KBM-7 (cell line): ENCODE measurements at regions not wholly inside any gene's neighbourhood (a gene's known extent, or its start where the extent isn't known, plus 50 kb on each side); places are given as distances from the start of the nearest gene placed in this dataset.

Source experiments
- DNase-seq: peaks from one replicate; pipeline ENCODE4 v3.0.0-alpha.2; 2015
- in situ Hi-C: fragments of 300-500 bp; cut with MboI; formaldehyde crosslinking; loops from 2 replicates; pipeline ENCODE4 v1.14.3; 2020; ENCODE audit warnings: low sequenced_read_pairs, low pct_unique_long_range_greater_than_20kb, mixed read lengths

DNA sequence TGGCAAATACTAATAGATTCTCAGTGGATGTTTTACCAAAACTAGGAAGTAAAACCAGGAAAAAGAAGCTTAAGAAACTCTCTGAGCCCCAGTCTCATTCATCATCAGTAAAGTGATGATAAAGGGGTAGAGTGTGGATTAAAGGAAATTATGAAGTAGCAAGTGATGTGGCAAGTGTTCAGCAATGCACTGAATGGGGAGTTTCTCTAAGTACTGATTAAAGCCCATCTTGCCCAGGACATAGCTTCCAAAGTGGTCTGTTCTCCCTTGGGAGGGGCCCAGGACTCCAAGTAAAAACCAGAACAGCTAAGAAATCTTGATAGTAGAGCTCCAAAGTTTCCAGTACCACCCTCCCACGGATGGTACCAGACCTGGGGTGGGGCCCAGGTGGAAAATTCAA lies 137.3 kb downstream of the WNT5A start:
- DNase-seq, result no peak
- in situ Hi-C loops, result no loop called here

DNA sequence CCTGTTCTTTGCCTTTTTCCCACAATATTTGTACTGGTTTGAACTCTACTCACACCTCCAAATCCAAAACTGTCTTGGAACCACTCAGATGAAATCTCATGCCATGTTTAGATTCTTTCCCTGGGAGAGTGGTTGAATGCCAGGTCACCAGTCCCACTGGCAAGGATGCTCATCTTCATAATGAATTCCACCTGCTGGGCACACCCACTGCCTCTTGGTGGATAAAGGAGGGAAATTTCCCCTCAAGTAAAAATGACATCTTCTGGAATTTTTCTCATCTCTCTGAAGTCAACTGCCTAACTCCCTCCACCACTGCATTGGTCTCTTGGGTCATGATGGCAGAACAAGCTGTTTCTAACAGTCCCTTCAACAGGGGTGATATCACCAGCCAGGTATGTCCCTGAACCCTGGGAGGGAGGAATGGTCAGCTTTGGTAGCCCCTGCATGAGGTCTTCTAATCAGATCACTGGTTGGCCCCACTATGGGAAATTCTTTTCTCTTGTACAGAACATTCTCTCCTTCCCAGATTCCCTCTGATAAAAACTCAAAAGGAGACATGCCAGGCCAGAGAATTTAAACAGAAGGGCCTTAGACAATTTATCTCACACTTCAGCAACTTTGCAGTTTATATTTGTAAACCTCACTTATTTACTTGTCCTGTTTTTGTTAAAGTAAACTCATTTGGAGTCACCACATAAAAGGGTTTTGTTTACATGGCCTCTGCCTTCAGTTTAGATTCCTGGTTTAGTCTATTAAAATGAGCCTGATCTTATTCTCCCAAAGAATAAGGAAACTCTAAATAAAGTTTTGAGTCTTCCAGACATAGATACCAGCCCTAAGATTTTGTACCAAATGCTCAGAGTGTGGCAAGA lies 143.4 kb downstream of the WNT5A start:
- no peak for DNase-seq
- in situ Hi-C loops, result no loop called here

DNA sequence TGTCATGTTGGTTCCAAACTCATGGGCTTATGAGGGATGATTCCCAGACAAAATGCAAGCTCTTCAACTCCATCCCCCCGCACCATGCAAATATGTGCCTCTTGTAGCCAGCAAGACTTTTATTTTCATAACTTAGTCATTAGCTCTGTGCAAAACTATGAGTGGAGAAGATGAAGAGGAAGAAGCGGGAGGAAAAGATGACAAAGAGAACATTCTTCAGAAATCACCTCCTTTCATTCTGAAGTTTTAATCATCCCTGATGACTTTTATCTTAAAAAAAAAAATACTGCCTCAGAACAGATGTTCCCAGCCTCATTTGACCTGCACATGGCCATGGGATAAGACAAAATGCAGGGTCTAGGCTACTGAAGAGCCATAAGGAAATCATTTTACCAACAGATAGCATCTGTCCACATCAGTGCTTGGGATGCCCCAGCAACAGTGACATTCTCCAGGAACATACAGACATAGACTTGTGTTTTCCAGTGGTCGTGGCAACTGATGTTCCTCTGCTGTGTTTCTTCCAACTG lies 145.5 kb downstream of the WNT5A start:
- DNase-seq, result no peak

DNA sequence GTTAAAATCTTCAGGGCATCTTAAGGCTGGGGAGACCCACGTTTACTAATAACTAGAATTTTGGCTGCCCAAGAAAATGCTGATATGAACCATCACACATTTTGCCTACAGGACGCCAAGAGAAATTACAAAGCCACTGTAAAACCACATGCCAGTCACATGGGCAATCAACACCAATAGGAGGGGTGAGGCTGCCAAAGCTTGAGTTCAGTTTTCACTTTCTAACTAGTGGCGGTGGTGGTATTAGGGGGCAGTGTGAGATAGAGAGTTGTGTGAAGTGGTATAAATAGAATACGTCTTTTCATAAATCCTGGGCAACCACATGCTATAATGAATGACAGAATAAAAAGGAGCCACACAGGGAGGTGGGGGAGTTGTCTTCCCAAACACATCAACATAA lies 147.3 kb downstream of the WNT5A start:
- no peak for DNase-seq
- in situ Hi-C loops, result no loop called here

More for the DNA sequence above, 145.5 kb downstream of the WNT5A start:
- in situ Hi-C loops, result no loop called here

DNA sequence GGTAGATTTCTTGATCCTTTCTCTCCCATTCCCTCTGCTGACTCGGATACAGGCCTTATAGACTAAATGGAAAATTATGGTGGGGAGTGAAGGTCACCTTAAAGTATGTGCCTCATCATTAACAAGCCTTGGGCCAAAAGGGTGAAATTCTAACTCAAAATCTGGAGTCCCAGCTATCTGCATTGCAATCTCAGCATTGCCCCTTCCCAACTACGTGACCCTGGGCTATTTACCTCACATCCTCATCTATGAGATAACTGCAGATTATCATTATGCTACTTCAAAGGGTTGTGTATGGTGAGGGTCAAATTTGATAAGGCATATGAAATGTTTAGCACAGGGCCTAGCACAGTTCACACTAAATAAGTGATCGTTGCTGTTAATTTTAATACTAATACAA lies 147.7 kb downstream of the WNT5A start:
- DNase-seq, result no peak
- in situ Hi-C loops, result no loop called here

DNA sequence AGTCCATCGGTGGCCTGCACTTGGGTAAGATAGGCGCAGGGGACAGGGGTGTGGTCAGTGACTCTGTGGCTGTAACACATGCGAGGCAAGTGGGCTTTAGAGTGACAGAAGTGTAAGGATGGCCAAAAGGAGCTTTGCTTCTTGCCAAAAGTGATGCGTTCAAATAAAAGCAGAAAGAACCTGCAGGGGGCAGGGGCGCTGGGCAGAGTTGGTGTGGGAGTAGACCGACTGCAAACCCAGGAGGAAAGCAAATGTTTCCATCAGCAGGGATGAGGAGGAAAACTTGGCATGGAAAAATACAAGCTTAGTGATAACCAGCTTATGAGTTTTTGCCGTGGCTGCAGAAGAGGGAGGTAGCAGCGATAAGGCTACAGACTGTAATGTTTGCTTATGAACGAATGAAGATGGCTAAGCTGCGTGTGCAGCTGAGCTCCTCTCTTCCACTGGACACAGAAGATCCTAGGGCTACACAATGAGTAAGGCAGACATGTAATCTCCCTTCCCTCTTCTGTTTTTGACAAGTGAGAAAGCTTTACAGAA lies 149.4 kb downstream of the WNT5A start:
- no peak for DNase-seq
- in situ Hi-C loops, result no loop called here

- DNase-seq, result no peak
- in situ Hi-C loops, result no loop called here
Measured at GRCh38 chr3:55333923-55334322, 153.2 kb downstream of the WNT5A start.

DNA sequence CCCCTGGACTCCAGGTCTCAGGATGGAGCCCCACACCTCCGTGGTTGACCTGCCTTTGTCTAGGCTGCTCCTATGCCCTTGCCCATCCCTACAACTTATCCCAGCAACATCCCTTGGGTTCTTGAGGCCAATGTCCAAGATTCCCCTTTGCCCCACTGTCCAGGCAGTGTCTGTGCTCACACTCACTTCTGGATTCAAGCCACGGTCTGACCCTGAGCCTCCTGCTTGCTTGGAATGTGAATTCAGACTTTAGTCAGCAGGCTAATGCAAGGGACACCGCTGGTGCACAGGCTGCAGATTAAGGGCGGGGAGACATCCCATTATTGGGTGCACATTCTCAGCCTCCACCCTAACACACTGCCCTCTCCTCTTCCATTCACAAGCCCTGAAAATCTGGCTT lies 154.1 kb downstream of the WNT5A start:
- no peak for DNase-seq
- in situ Hi-C loops, result no loop called here

DNA sequence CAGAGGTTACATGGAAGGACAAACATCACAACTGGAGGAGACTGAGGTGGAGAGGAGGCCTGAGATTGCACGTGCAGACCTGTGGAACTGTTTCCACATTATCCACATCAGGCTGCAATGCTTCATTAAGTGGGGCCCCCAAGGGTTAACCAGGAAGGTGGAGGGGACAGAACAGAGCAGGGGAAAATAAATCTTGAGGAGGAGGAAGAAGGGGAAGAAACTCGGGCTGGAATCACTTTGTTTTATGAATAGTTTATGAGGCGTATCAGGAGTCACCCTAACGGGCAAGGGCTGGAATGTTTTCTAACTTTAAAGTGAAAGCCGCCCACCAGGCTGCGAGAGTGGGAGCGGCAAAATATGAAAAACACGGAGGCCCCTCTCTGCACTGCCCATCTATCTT lies 154.9 kb downstream of the WNT5A start:
- in situ Hi-C loops, result no loop called here
- DNase-seq, result no peak

DNA sequence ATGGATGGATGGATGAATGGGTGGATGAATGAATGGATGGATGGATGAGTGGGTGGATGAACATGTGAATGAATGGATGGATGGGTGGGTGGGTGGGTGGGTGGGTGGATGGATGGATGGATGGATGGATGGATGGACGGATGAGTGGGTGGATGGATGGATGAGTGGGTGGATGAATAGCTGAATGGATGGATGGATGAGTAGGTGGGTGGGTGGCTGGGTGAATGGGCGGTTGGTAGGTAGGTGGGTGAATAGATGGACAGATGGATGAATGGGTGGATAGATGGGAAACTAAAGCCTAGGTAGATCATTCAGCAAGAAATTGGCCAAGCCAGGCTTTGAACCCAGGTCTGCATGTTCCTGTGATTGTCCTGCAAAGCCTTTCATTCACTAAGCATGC lies 155.6 kb downstream of the WNT5A start:
- in situ Hi-C loops, result no loop called here
- DNase-seq, result no peak

GRCh38 chr3:55330756-55331155 lies 156.3 kb downstream of the WNT5A start:
- no peak for DNase-seq
- in situ Hi-C loops, result no loop called here

GRCh38 chr3:55330355-55330754 lies 156.8 kb downstream of the WNT5A start:
- DNase-seq, result no peak
- in situ Hi-C loops, result no loop called here

- DNase-seq, result no peak
- in situ Hi-C loops, result no loop called here
Measured at GRCh38 chr3:55329849-55330248, 157.3 kb downstream of the WNT5A start.

- no peak for DNase-seq
- in situ Hi-C loops, result no loop called here
Measured at GRCh38 chr3:55327131-55327920, 159.8 kb downstream of the WNT5A start.

DNA sequence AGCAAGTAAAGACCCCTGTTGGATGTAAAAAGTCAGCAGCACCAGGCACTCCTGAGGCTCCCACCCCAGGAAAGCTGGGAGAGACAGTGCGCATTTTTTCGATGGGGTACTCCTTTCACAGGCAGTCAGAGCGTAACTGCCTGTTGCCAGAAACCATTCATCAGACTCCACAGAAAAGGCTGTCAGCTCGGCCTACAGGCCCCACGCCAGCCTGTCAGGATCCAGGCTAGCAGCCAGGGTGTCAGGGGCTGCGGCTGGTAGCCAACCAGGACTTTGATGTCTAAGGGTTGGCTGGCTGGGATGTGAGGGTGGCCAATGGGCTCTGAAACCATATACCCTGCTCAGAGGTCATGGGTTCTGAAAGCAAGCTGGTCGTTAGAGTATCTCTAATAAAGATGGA lies 164.5 kb downstream of the WNT5A start:
- in situ Hi-C loops, result no loop called here
- DNase-seq, result no peak

DNA sequence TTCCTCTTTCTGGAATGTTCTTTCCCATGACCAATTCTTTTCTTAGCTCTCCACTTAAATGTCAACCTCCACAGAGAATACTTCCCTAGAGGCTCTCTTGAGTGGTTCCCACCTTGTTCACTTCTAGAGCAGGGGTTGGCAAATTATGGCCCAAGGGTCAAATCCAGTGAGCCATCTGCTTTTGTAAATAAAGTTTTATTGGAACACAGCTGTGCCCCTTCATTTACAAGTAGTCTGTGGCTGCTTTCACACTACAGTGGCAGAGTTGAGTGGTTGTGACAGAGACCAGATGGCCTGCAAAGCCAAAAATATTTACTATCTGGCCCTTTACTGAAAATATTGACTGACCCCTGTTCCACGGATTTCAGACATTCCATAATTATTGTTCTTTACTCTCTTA lies 166.2 kb downstream of the WNT5A start:
- DNase-seq, result no peak
- in situ Hi-C loops, result no loop called here

DNA sequence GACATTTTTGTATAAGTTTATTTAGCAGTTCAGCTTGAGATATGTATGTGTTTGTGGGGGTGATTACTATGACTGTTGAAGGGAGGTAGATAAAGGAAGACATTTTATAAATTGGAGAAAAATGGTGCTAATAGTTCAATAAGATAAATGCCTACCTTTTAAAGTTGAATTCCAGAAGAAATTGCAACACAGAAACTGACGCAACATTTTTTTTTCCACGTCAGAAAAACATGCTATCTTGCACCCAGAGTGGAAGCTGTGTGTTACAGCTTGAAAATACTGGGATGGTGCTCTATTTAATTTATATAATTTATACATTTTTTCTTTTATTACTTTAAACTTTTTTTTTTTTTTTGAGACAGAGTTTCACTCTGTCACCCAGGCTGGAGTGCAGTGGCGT lies 171.7 kb downstream of the WNT5A start:
- DNase-seq, result no peak
- in situ Hi-C loops, result no loop called here

- no peak for DNase-seq
- in situ Hi-C loops, result no loop called here
Measured at GRCh38 chr3:55313666-55314065, 173.4 kb downstream of the WNT5A start.

DNA sequence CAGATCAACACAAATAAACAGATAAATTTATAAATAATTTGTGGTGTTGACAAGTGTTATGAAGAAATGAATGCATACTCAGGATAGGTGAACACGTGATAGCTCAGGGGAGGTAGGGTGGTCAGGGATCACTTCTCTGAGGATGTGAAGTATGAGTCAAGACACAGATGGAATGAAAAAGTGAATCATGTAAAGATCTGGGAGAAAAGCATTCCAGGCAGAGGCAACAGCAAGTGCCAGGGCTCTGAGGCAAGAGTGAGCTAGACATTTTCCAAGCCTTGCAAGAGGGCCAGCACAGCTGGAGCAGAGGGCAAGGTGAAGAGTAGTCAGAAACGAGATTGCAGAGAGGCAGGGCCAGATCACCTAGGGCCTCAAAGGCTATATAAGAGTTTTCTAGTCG lies 177.8 kb downstream of the WNT5A start:
- in situ Hi-C loops, result no loop called here
- DNase-seq, result no peak

GRCh38 chr3:55307622-55308021 lies 179.5 kb downstream of the WNT5A start:
- no peak for DNase-seq
- in situ Hi-C loops, result no loop called here
